Neural cell (in vitro differentiated cells): ENCODE measurements at regions not wholly inside any gene's neighbourhood (a gene's known extent, or its start where the extent isn't known, plus 50 kb on each side); places are given as distances from the start of the nearest gene placed in this dataset.

Experiments used
- H2AFZ ChIP-seq: fragments of 200-600, 300-800 bp; sonication (generic), shearing (Covaris generic); 2 replicates; pipeline ENCODE4 v1.6.0; 2014; ENCODE audit warnings: low read depth, mild to moderate bottlenecking, antibody characterized with exemption, low read length, moderate library complexity
- H3F3A ChIP-seq: fragments of 200-600 bp; shearing (Covaris generic); 2 replicates; pipeline ENCODE4 v1.6.1; 2016; ENCODE audit warnings: mild to moderate bottlenecking, moderate library complexity, mixed read lengths, antibody characterized with exemption, low read length; ENCODE audit not compliant: insufficient read depth, poor library complexity, severe bottlenecking
- H3K27ac ChIP-seq: fragments of 200-600, 300-800 bp; sonication (generic), shearing (Covaris generic); 2 replicates; pipeline ENCODE4 v1.5.1; 2014; ENCODE audit warnings: mild to moderate bottlenecking, low read length, moderate library complexity
- H3K27me3 ChIP-seq: fragments of 300-800, 200-600 bp; sonication (generic), shearing (Covaris generic); 2 replicates; pipeline ENCODE4 v1.6.0; 2014; ENCODE audit warnings: mild to moderate bottlenecking, low read depth, low read length, moderate library complexity; ENCODE audit not compliant: insufficient read depth
- H3K36me3 ChIP-seq: fragments of 300-800, 200-600 bp; sonication (generic), shearing (Covaris generic); 2 replicates; pipeline ENCODE4 v1.5.1; 2014; ENCODE audit warnings: mild to moderate bottlenecking, antibody characterized with exemption, low read length, moderate library complexity; ENCODE audit not compliant: insufficient read depth
- H3K4me2 ChIP-seq: fragments of 300-800, 200-600 bp; sonication (generic), shearing (Covaris generic); 2 replicates; pipeline ENCODE4 v1.6.0; 2014; ENCODE audit warnings: mild to moderate bottlenecking, low read length
- H3K4me3 ChIP-seq: fragments of 300-800, 200-600 bp; sonication (generic), shearing (Covaris generic); 2 replicates; pipeline ENCODE4 v1.5.1; 2014; ENCODE audit warnings: mild to moderate bottlenecking, low read length, moderate library complexity
- H3K79me2 ChIP-seq: fragments of 200-600 bp; shearing (Covaris generic); replicated peaks from 2 replicates; pipeline ENCODE4 v1.6.0; 2014; ENCODE audit warnings: mild to moderate bottlenecking, low read length, moderate library complexity; ENCODE audit not compliant: insufficient read depth
- H3K9ac ChIP-seq: fragments of 300-800, 200-600 bp; sonication (generic), shearing (Covaris generic); 2 replicates; pipeline ENCODE4 v1.6.1; 2016; ENCODE audit warnings: mild to moderate bottlenecking, low read length, mixed read lengths
- H3K9me2 ChIP-seq: fragments of 200-600 bp; shearing (Covaris generic); 2 replicates; pipeline ENCODE4 v1.6.1; 2016; ENCODE audit warnings: mild to moderate bottlenecking, low read length, mixed read lengths; ENCODE audit not compliant: insufficient read depth
- H3K9me3 ChIP-seq: fragments of 200-600, 300-800 bp; sonication (generic), shearing (Covaris generic); 2 replicates; pipeline ENCODE4 v1.6.1; 2016; ENCODE audit warnings: mild to moderate bottlenecking, mixed run types, low read length, moderate library complexity, mixed read lengths
- H4K20me1 ChIP-seq: fragments of 200-600 bp; shearing (Covaris generic); 2 replicates; pipeline ENCODE4 v1.6.1; 2016; ENCODE audit warnings: mild to moderate bottlenecking, mixed run types; ENCODE audit not compliant: insufficient read depth
- CTCF ChIP-seq: fragments of 450-650 bp; IDR thresholded peaks from 2 replicates; pipeline ENCODE4 v1.5.1; 2014; ENCODE audit warnings: antibody characterized with exemption, mild to moderate bottlenecking, moderate library complexity; ENCODE audit not compliant: poor library complexity, severe bottlenecking
- EP300 ChIP-seq: fragments of 450-650 bp; conservative IDR thresholded peaks from 2 replicates; pipeline ENCODE4 v1.6.1; 2014; ENCODE audit warnings: antibody characterized with exemption, mild to moderate bottlenecking, moderate library complexity; ENCODE audit not compliant: poor library complexity, severe bottlenecking
- EZH2 ChIP-seq: fragments of 200-600, 300-800 bp; shearing (Covaris generic), sonication (generic); IDR thresholded peaks from 2 replicates; pipeline ENCODE4 v1.6.1; 2014; ENCODE audit warnings: antibody characterized with exemption, low read length, borderline replicate concordance, mild to moderate bottlenecking; ENCODE audit not compliant: insufficient read depth, poor library complexity, severe bottlenecking
- MXI1 ChIP-seq: fragments of 450-650 bp; conservative IDR thresholded peaks from 2 replicates; pipeline ENCODE4 v1.6.1; 2014; ENCODE audit warnings: antibody characterized with exemption, mild to moderate bottlenecking; ENCODE audit not compliant: poor library complexity, severe bottlenecking
- POLR2AphosphoS5 ChIP-seq: IDR thresholded peaks from 2 replicates; pipeline ENCODE4 v1.6.1; 2012
- RAD21 ChIP-seq: fragments of 450-650 bp; conservative IDR thresholded peaks from 2 replicates; pipeline ENCODE4 v1.6.1; 2014; ENCODE audit warnings: antibody characterized with exemption, mild to moderate bottlenecking, moderate library complexity
- REST ChIP-seq: IDR thresholded peaks from 2 replicates; pipeline ENCODE4 v1.6.1; 2012; ENCODE audit warnings: borderline replicate concordance
- SMC3 ChIP-seq: fragments of 450-650 bp; conservative IDR thresholded peaks from 2 replicates; pipeline ENCODE4 v1.6.1; 2014; ENCODE audit warnings: antibody characterized with exemption, mild to moderate bottlenecking, moderate library complexity; ENCODE audit not compliant: poor library complexity
- TAF1 ChIP-seq: IDR thresholded peaks from 2 replicates; pipeline ENCODE4 v1.6.1; 2012; ENCODE audit warnings: low read depth

- H3K4me2 ChIP-seq, result no peak overlapping the region
- no peaks in the 10 kb centered on the region for H3K79me2 ChIP-seq
- H3K36me3 ChIP-seq, result no peaks in the 10 kb centered on the region
- H3K9me2 ChIP-seq, result no peaks in the 10 kb centered on the region
- H3K27me3 ChIP-seq, result no peaks in the 10 kb centered on the region
- TF ChIP-seq EZH2 (no peak), TAF1 (no peak), POLR2AphosphoS5 (no peak), SMC3 (no peak)
- H3K9ac ChIP-seq, result no peak overlapping the region
- no peak overlapping the region for H3K4me3 ChIP-seq
- H3K9me3 ChIP-seq, result no peaks in the 10 kb centered on the region
- H4K20me1 ChIP-seq, result no peaks in the 10 kb centered on the region
- H3K27ac ChIP-seq, result no peak overlapping the region
- H2AFZ ChIP-seq, result no peak overlapping the region
- H3F3A ChIP-seq, result no peaks in the 10 kb centered on the region
Observed at GRCh38 chr13:64165826-64166225, 2750.2 kb upstream of the PCDH20 start.

- Histone ChIP-seq H3K9me3 (no peaks in the 10 kb centered on the region), H3K36me3 (no peaks in the 10 kb centered on the region), H3K4me2 (no peak overlapping the region), H3K27ac (no peak overlapping the region), H3K27me3 (no peaks in the 10 kb centered on the region), H2AFZ (no peak overlapping the region), H3K9me2 (no peaks in the 10 kb centered on the region), H3K4me3 (no peak overlapping the region), H3K9ac (no peak overlapping the region), H3F3A (no peaks in the 10 kb centered on the region), H3K79me2 (no peaks in the 10 kb centered on the region), H4K20me1 (no peaks in the 10 kb centered on the region)
- TF ChIP-seq REST (no peak), EZH2 (no peak), TAF1 (no peak), RAD21 (no peak), POLR2AphosphoS5 (no peak), EP300 (no peak), CTCF (no peak), MXI1 (no peak), SMC3 (no peak)
Observed at GRCh38 chr13:64164435-64164834, 2748.8 kb upstream of the PCDH20 start.

- Histone ChIP-seq H3K9ac (no peak overlapping the region), H3K79me2 (no peaks in the 10 kb centered on the region), H3K9me2 (no peaks in the 10 kb centered on the region), H2AFZ (no peak overlapping the region), H3K36me3 (no peaks in the 10 kb centered on the region), H3K4me3 (no peak overlapping the region), H4K20me1 (no peaks in the 10 kb centered on the region), H3K4me2 (no peak overlapping the region), H3F3A (no peaks in the 10 kb centered on the region), H3K27ac (no peak overlapping the region), H3K27me3 (no peaks in the 10 kb centered on the region), H3K9me3 (no peaks in the 10 kb centered on the region)
- TF ChIP-seq POLR2AphosphoS5, result no peak
- TF ChIP-seq EP300, result no peak
- TF ChIP-seq REST, result no peak
Observed at GRCh38 chr13:64160479-64160878, 2744.8 kb upstream of the PCDH20 start.
